ENCODE measurements at regions not wholly inside any gene's neighbourhood (a gene's known extent, or its start where the extent isn't known, plus 50 kb on each side); places are given as distances from the start of the nearest gene placed in this dataset.

DNA sequence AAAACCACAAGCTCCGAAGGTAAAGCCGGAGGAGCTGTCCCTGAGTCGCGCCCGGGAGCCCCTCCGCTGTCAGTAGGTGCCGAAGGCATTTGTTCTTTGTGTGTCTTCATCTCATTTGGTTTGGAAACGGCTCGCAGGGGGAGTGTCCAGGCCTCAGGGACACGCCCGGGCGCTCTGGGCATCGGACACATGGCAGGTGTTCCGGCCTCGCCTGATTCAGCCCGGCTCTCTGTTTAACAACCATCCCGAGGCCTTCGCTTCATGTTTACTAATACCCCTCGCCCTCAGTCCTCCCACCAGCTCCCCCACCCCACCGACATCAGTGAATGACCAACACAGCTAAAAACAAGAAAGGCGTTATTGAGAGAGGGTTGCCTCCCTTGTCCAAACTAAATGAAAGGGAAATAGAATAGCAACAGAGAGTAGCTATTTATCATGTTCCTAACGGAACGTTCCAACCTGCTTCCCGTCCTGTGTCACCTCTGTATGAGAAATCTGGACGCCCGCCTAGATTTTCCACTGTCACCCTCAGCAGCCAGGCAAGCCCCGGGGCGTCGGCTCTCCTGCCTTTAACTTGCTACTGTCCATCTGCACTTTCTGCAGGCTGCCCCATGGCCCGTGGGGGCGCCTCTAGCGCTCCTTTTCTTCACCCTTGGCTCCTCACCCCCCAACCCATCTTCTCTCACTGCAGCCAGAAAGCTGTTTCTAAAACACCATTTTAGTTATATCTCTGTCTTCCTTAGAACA lies 73.9 kb downstream of the MYCN start:
- Histone ChIP-seq H2AK5ac (ENCODE audit: insufficient read length, low read length) (no peak overlapping the region), H3K18ac (ENCODE audit: insufficient read length, low read depth, low read length) (no peak overlapping the region), H3T11ph (ENCODE audit: low read length) (no peak overlapping the region), H4K20me1 (ENCODE audit: control insufficient read depth, insufficient read depth, insufficient read length) (no peaks in the 10 kb centered on the region), H2AFZ (ENCODE audit: low read length) (no peak overlapping the region), H4K8ac (replicated peaks; ENCODE audit: insufficient read length, low read depth, low read length) (no peak overlapping the region), H3K79me1 (ENCODE audit: insufficient read depth, low read depth, low read length, poor library complexity, severe bottlenecking) (no peaks in the 10 kb centered on the region), H2BK20ac (ENCODE audit: low read depth, low read length, poor library complexity, severe bottlenecking) (no peak overlapping the region), H3K4ac (ENCODE audit: low read depth, low read length) (no peak overlapping the region), H3K27me3 (ENCODE audit: insufficient read depth, low read length) (no peaks in the 10 kb centered on the region), H3K23ac (ENCODE audit: insufficient read length, low read depth, low read length) (no peak overlapping the region), H2BK12ac (ENCODE audit: insufficient read length, low read depth, low read length) (no peak overlapping the region), H3K56ac (ENCODE audit: insufficient read length, low read depth, low read length) (no peak overlapping the region), H3K79me2 (ENCODE audit: insufficient read depth, low read length) (no peaks in the 10 kb centered on the region), H3K4me1 (ENCODE audit: insufficient read depth, low read length) (peaks cover 18% of the 10 kb centered on the region), H3K9me3 (ENCODE audit: control insufficient read depth, low read depth, low read length) (no peaks in the 10 kb centered on the region), H3K14ac (ENCODE audit: insufficient read depth, low read length) (no peak overlapping the region), H2BK15ac (ENCODE audit: low read depth, low read length) (no peak overlapping the region), H4K91ac (ENCODE audit: insufficient read length, low read depth, low read length) (no peak overlapping the region), H3K9ac (ENCODE audit: extremely low read depth, insufficient read length, low read length) (no peak overlapping the region), H2BK5ac (ENCODE audit: insufficient read length, low read length) (no peak overlapping the region), H3K4me2 (ENCODE audit: insufficient read depth, insufficient read length, low read length) (no peak overlapping the region), H3K23me2 (ENCODE audit: insufficient read length, low read depth, low read length, poor library complexity, severe bottlenecking) (no peaks in the 10 kb centered on the region), H2BK120ac (ENCODE audit: low read depth, low read length, poor library complexity, severe bottlenecking) (no peak overlapping the region), H3K27ac (ENCODE audit: insufficient read length, low read depth, low read length) (no peak overlapping the region), H4K5ac (ENCODE audit: insufficient read length, low read depth, low read length) (no peak overlapping the region)
- H3K4me1 Mint-ChIP-seq = peaks cover 42 to 52% of the 10 kb centered on the region in 2 experiments
- H3K36me3 Mint-ChIP-seq (ENCODE audit: insufficient read depth in 1 of 3, low read depth in 3 of 3) = no peaks in the 10 kb centered on the region
- no peak for TF ChIP-seq CTCF (conservative IDR thresholded peaks at IDR 0.05)
- WGBS (ENCODE audit: extremely low coverage, insufficient read length, low lambda C conversion rate) = no CpG with 5 or more reads among the region's 32 CpGs
- peaks cover 0 to 2% of the 10 kb centered on the region in 2 experiments; a peak in 2 of 5 replicates for H3K9me3 Mint-ChIP-seq
- peaks cover 8% of the 10 kb centered on the region for H3K27me3 Mint-ChIP-seq (ENCODE audit: low read depth)
- DNase-seq = no peak
- H3K4me3 Mint-ChIP-seq = no peak overlapping the region
- H3K27ac Mint-ChIP-seq = no peak overlapping the region; a peak in 1 of 7 replicates

Data from H9 (cell line).